GM12874 (cell line): ENCODE measurements at regions not wholly inside any gene's neighbourhood (a gene's known extent, or its start where the extent isn't known, plus 50 kb on each side); places are given as distances from the start of the nearest gene placed in this dataset.

ENCODE experiments used
- CTCF ChIP-seq: IDR thresholded peaks from 2 replicates; pipeline ENCODE4 v1.5.1; 2011; ENCODE audit warnings: low read depth, mild to moderate bottlenecking, control low read depth, low read length, moderate library complexity; ENCODE audit not compliant: insufficient read depth

GRCh38 chr14:65190312-65190711, 88.0 kb upstream of the MAX start:
- no peak for TF ChIP-seq CTCF

GRCh38 chr14:65191716-65192115, 89.4 kb upstream of the MAX start:
- TF ChIP-seq CTCF: no peak

GRCh38 chr14:65192686-65193085, 90.4 kb upstream of the MAX start:
- TF ChIP-seq CTCF: no peak

- TF ChIP-seq CTCF: no peak
Observed at GRCh38 chr14:65193916-65194590, 91.7 kb upstream of the MAX start.

GRCh38 chr14:65195042-65195719, 92.9 kb upstream of the MAX start:
- TF ChIP-seq CTCF: no peak

- TF ChIP-seq CTCF: no peak
Observed at GRCh38 chr14:65198346-65198745, 96.0 kb upstream of the MAX start.

- no peak for TF ChIP-seq CTCF
Observed at GRCh38 chr14:65200454-65200853, 98.1 kb upstream of the MAX start.
